Glomerular visceral epithelial cell (primary cell): ENCODE measurements at regions not wholly inside any gene's neighbourhood (a gene's known extent, or its start where the extent isn't known, plus 50 kb on each side); places are given as distances from the start of the nearest gene placed in this dataset.
"Not testable (repeated sequence)": the region's sequence is repeated elsewhere in the genome, so short reads cannot be mapped to it uniquely, and the experiment has no call there.

Source experiments
- DNase-seq: peaks from one replicate; pipeline ENCODE4 v3.0.0-alpha.2; 2016; ENCODE audit errors: extremely low spot score

GRCh38 chr2:129502781-129503180 lies 476.7 kb upstream of the RAB6C start:
- DNase-seq: no peak

GRCh38 chr2:129504646-129505045 lies 474.8 kb upstream of the RAB6C start:
- DNase-seq: no peak

- no peak for DNase-seq
Measured at GRCh38 chr2:129518937-129519336, 460.5 kb upstream of the RAB6C start.

- DNase-seq: not testable (repeated sequence)
Measured at GRCh38 chr2:129532158-129532557, 447.3 kb upstream of the RAB6C start.

GRCh38 chr2:129548880-129549279 lies 430.6 kb upstream of the RAB6C start:
- DNase-seq: no peak

GRCh38 chr2:129550536-129550935 lies 428.9 kb upstream of the RAB6C start:
- no peak for DNase-seq

GRCh38 chr2:129554373-129554772 lies 425.1 kb upstream of the RAB6C start:
- no peak for DNase-seq

- no peak for DNase-seq
Measured at GRCh38 chr2:129559101-129559500, 420.4 kb upstream of the RAB6C start.

GRCh38 chr2:129565551-129566109 lies 413.8 kb upstream of the RAB6C start:
- no peak for DNase-seq

- not testable (repeated sequence) for DNase-seq
Measured at GRCh38 chr2:129570812-129571211, 408.7 kb upstream of the RAB6C start.

- no peak for DNase-seq
Measured at GRCh38 chr2:129575431-129575830, 404.0 kb upstream of the RAB6C start.

- DNase-seq: no peak
Measured at GRCh38 chr2:129575880-129576279, 403.6 kb upstream of the RAB6C start.

GRCh38 chr2:129580001-129580400 lies 399.5 kb upstream of the RAB6C start:
- DNase-seq: no peak

- no peak for DNase-seq
Measured at GRCh38 chr2:129585760-129586159, 393.7 kb upstream of the RAB6C start.

- no peak for DNase-seq
Measured at GRCh38 chr2:129587426-129588064, 391.9 kb upstream of the RAB6C start.

GRCh38 chr2:129604560-129604959 lies 374.9 kb upstream of the RAB6C start:
- no peak for DNase-seq

GRCh38 chr2:129605646-129606045 lies 373.8 kb upstream of the RAB6C start:
- no peak for DNase-seq

- no peak for DNase-seq
Measured at GRCh38 chr2:129606496-129607270, 372.8 kb upstream of the RAB6C start.

- no peak for DNase-seq
Measured at GRCh38 chr2:129609224-129609623, 370.2 kb upstream of the RAB6C start.

GRCh38 chr2:129610766-129611165 lies 368.7 kb upstream of the RAB6C start:
- DNase-seq: no peak

- DNase-seq: no peak
Measured at GRCh38 chr2:129611471-129611870, 368.0 kb upstream of the RAB6C start.

GRCh38 chr2:129619471-129619870 lies 360.0 kb upstream of the RAB6C start:
- DNase-seq: no peak

- no peak for DNase-seq
Measured at GRCh38 chr2:129620411-129620810, 359.1 kb upstream of the RAB6C start.
